HCT116 (cell line): ENCODE measurements at regions not wholly inside any gene's neighbourhood (a gene's known extent, or its start where the extent isn't known, plus 50 kb on each side); places are given as distances from the start of the nearest gene placed in this dataset.

Experiments used
- ATAC-seq: fragments of 200-7000 bp; cut with Tn5 transposase; 2 replicates; pipeline ENCODE4 v1.9.1; 2020; ENCODE audit warnings: mild to moderate bottlenecking, moderate library complexity
- BruUV-seq: library from RNA; stranded (reverse); fragments of 400-500 nt; replicated peaks from 2 replicates; lab custom pipeline; 2021; lab: Mats Ljungman, UMichigan
- CTCF ChIA-PET: fragments of 300-600 bp; sonication (Branson Sonifier 250); formaldehyde crosslinking; loops from one replicate; lab custom pipeline; 2021; ENCODE audit warnings: antibody characterized with exemption; lab: Charles Lee
- POLR2A ChIA-PET: fragments of 300-600, 350-600 bp; sonication (Branson Sonifier 250); formaldehyde crosslinking; loops from one replicate; lab custom pipeline; 2021; ENCODE audit warnings: antibody characterized with exemption; lab: Charles Lee
- RAD21 ChIA-PET, 2 experiments: fragments of 300-600 bp; sonication (Branson Sonifier 250); formaldehyde crosslinking; loops; one replicate each; lab custom pipeline; 2023; ENCODE audit warnings: low total read pairs in 2 of 2; ENCODE audit not compliant: uncharacterized antibody in 2 of 2, unreplicated experiment in 2 of 2, low non-redundant PET in 1 of 2; lab: Charles Lee
- DNase-seq: peaks from one replicate; pipeline ENCODE4 v3.0.0-alpha.2; 2010; ENCODE audit warnings: low read depth, low spot score
- H2AFZ ChIP-seq: fragments of 200-600 bp; shearing (Covaris generic), sonication (generic); 2 replicates; pipeline ENCODE4 v1.6.1; 2017; ENCODE audit warnings: low read depth, mixed run types, mixed read lengths, antibody characterized with exemption, low read length; ENCODE audit not compliant: poor library complexity, severe bottlenecking
- H3K27ac ChIP-seq: 2 replicates; pipeline ENCODE4 v1.5.1; 2012; ENCODE audit warnings: low read depth, low read length
- H3K27me3 ChIP-seq: fragments of 200-600 bp; sonication (generic); 2 replicates; pipeline ENCODE4 v1.6.1; 2016; ENCODE audit warnings: mixed run types, low read length, mixed read lengths; ENCODE audit not compliant: insufficient read depth
- H3K36me3 ChIP-seq, 2 experiments: fragments of 200-500 bp in 1 of 2; fragments of 200-600 bp in 1 of 2; sonication (Bioruptor generic) in 1 of 2; sonication (generic) in 1 of 2; 2 replicates each; pipeline versions ENCODE4 v1.5.1 to v1.6.1; 2014 to 2016; ENCODE audit warnings: low read length in 2 of 2, inconsistent platforms in 1 of 2, mixed read lengths in 1 of 2, mixed run types in 1 of 2; ENCODE audit not compliant: insufficient read depth in 2 of 2, control insufficient read depth in 1 of 2
- H3K4me1 ChIP-seq, 2 experiments: fragments of 200-600 bp in 1 of 2; sonication (generic) in 1 of 2; 2 replicates each; pipeline versions ENCODE4 v1.5.1 to v1.6.1; 2012 to 2017; ENCODE audit warnings: low read length in 2 of 2, inconsistent platforms in 1 of 2, mild to moderate bottlenecking in 1 of 2, mixed read lengths in 1 of 2, mixed run types in 1 of 2, moderate library complexity in 1 of 2; ENCODE audit not compliant: insufficient read depth in 2 of 2, control insufficient read depth in 1 of 2
- H3K4me2 ChIP-seq: fragments of 200-600 bp; sonication (generic); 2 replicates; pipeline ENCODE4 v1.6.1; 2017; ENCODE audit warnings: mixed run types, low read length, mixed read lengths
- H3K4me3 ChIP-seq, 2 experiments: fragments of 200-600 bp in 1 of 2; sonication (generic) in 1 of 2; replicated peaks in 1 of 2; 2 replicates each; pipeline ENCODE4 v1.5.1; 2011 to 2016; ENCODE audit warnings: low read length in 2 of 2, control low read depth in 1 of 2, low read depth in 1 of 2, mild to moderate bottlenecking in 1 of 2, mixed read lengths in 1 of 2, mixed run types in 1 of 2
- H3K79me2 ChIP-seq: fragments of 200-600 bp; sonication (generic); 2 replicates; pipeline ENCODE4 v1.6.1; 2017; ENCODE audit warnings: mild to moderate bottlenecking, mixed run types, low read length, moderate library complexity, mixed read lengths; ENCODE audit not compliant: insufficient read depth
- H3K9ac ChIP-seq: fragments of 200-600 bp; sonication (generic); 2 replicates; pipeline ENCODE4 v1.6.1; 2016; ENCODE audit warnings: low read length, mixed read lengths
- H3K9me2 ChIP-seq: fragments of 200-600 bp; sonication (generic), shearing (Covaris generic); 2 replicates; pipeline ENCODE4 v1.6.1; 2017; ENCODE audit warnings: mixed run types, mild to moderate bottlenecking, moderate library complexity; ENCODE audit not compliant: insufficient read depth
- H3K9me3 ChIP-seq, 2 experiments: fragments of 200-500 bp in 1 of 2; fragments of 200-600 bp in 1 of 2; sonication (Bioruptor generic) in 1 of 2; sonication (generic) in 1 of 2; 2 replicates each; pipeline ENCODE4 v1.6.1; 2014 to 2017; ENCODE audit warnings: low read length in 2 of 2, mixed read lengths in 2 of 2, inconsistent platforms in 1 of 2, low read depth in 1 of 2, mild to moderate bottlenecking in 1 of 2, mixed run types in 1 of 2, moderate library complexity in 1 of 2; ENCODE audit not compliant: control insufficient read depth in 1 of 2, insufficient read depth in 1 of 2
- H4K20me1 ChIP-seq: fragments of 200-600 bp; sonication (generic), shearing (Covaris generic); 2 replicates; pipeline ENCODE4 v1.6.1; 2017; ENCODE audit warnings: mixed run types, mild to moderate bottlenecking, moderate library complexity; ENCODE audit not compliant: insufficient read depth
- CBX3 ChIP-seq: IDR thresholded peaks from 2 replicates; pipeline ENCODE4 v1.6.1; 2012; ENCODE audit warnings: low read depth
- EZH2 ChIP-seq: fragments of 200-600 bp; sonication (generic); IDR thresholded peaks from 2 replicates; pipeline ENCODE4 v1.6.1; 2017; ENCODE audit warnings: antibody characterized with exemption, mixed run types
- JUND ChIP-seq: IDR thresholded peaks from 2 replicates; pipeline ENCODE4 v1.6.1; 2012
- ZBTB33 ChIP-seq: IDR thresholded peaks from 2 replicates; pipeline ENCODE4 v1.6.1; 2011; ENCODE audit warnings: mild to moderate bottlenecking, low read length, moderate library complexity; ENCODE audit not compliant: insufficient replicate concordance; ENCODE audit errors: extremely low read depth
- ZNF274 ChIP-seq: fragments of 200-500 bp; sonication (Bioruptor generic); IDR thresholded peaks from 2 replicates; pipeline ENCODE4 v1.6.1; 2014; ENCODE audit warnings: mild to moderate bottlenecking, low read depth, low read length, inconsistent platforms
- intact Hi-C: fragments of 100-400 bp; cut with micrococcal nuclease; formaldehyde crosslinking; loops from 2 replicates; pipeline ENCODE4 v1.10.0; 2022

GRCh38 chr9:79425840-79426239 is 145.9 kb upstream of the TLE4 start:
- Histone ChIP-seq H3K4me1 (no peaks in the 10 kb centered on the region), H3K9ac (no peak overlapping the region), H3K9me2 (no peaks in the 10 kb centered on the region), H2AFZ (no peak overlapping the region), H3K79me2 (no peaks in the 10 kb centered on the region), H3K27me3 (no peaks in the 10 kb centered on the region), H3K4me2 (no peak overlapping the region), H3K27ac (no peak overlapping the region), H3K36me3 (no peaks in the 10 kb centered on the region), H3K4me3 (no peak overlapping the region), H4K20me1 (no peaks in the 10 kb centered on the region), H3K9me3 (peaks cover 5 to 12% of the 10 kb centered on the region in 2 experiments; a peak in 2 of 4 replicates)
- ChIA-PET POLR2A (no interaction called here), CTCF (no interaction called here), RAD21 (no interaction called here)
- DNase-seq: no peak
- BruUV-seq: no TSS peak
- intact Hi-C loops: no loop called here
- no peak for ATAC-seq
- TF ChIP-seq CBX3: no peak

GRCh38 chr9:79428422-79428821 is 143.3 kb upstream of the TLE4 start:
- POLR2A ChIA-PET: no interaction called here

More at GRCh38 chr9:79428422-79428821, 143.3 kb upstream of the TLE4 start:
- ATAC-seq (no peak), DNase-seq (no peak)
- RAD21 ChIA-PET: no interaction called here
- Histone ChIP-seq H2AFZ (no peak overlapping the region), H3K27ac (no peak overlapping the region), H3K9me3 (peaks cover 5 to 12% of the 10 kb centered on the region in 2 experiments; a peak in 2 of 4 replicates), H3K4me1 (no peaks in the 10 kb centered on the region), H3K36me3 (no peaks in the 10 kb centered on the region), H4K20me1 (no peaks in the 10 kb centered on the region), H3K79me2 (no peaks in the 10 kb centered on the region), H3K27me3 (no peaks in the 10 kb centered on the region), H3K9me2 (no peaks in the 10 kb centered on the region), H3K9ac (no peak overlapping the region), H3K4me2 (no peak overlapping the region), H3K4me3 (no peak overlapping the region)
- CTCF ChIA-PET: no interaction called here
- no peak for TF ChIP-seq JUND
- no peak for TF ChIP-seq ZNF274
- no peak for TF ChIP-seq EZH2
- no peak for TF ChIP-seq ZBTB33
- intact Hi-C loops: no loop called here
- BruUV-seq: no TSS peak
